ENCODE measurements at regions not wholly inside any gene's neighbourhood (a gene's known extent, or its start where the extent isn't known, plus 50 kb on each side); places are given as distances from the start of the nearest gene placed in this dataset.
"Not testable (repeated sequence)": the region's sequence is repeated elsewhere in the genome, so short reads cannot be mapped to it uniquely, and the experiment has no call there.

- Histone ChIP-seq H3K27me3 (ENCODE audit: low read depth) (no peaks in the 10 kb centered on the region), H3K36me3 (no peaks in the 10 kb centered on the region), H3K9me3 (replicated peaks) (peaks cover 12% of the 10 kb centered on the region), H3K27ac (replicated peaks) (no peak overlapping the region), H3K4me1 (no peaks in the 10 kb centered on the region), H3K4me3 (no peak overlapping the region)
- no peak for TF ChIP-seq CTCF (IDR thresholded peaks at IDR 0.05; ENCODE audit: borderline replicate concordance)
- DNase-seq: no peak
- intact Hi-C loops (cut with micrococcal nuclease): no loop called here
These were observed 220.7 kb downstream of the TACR3 start for GRCh38 chr4:103499094-103499493.

- no peaks in the 10 kb centered on the region for H3K36me3 ChIP-seq
- no peaks in the 10 kb centered on the region for H3K4me1 ChIP-seq
- H3K9me3 ChIP-seq (replicated peaks): peaks cover 12% of the 10 kb centered on the region
- H3K4me3 ChIP-seq: no peak overlapping the region
- intact Hi-C loops (cut with micrococcal nuclease): no loop called here
- no peaks in the 10 kb centered on the region for H3K27me3 ChIP-seq (ENCODE audit: low read depth)
- H3K27ac ChIP-seq (replicated peaks): no peak overlapping the region
- no peak for TF ChIP-seq CTCF (IDR thresholded peaks at IDR 0.05; ENCODE audit: borderline replicate concordance)
- no peak for DNase-seq
These were observed 221.4 kb downstream of the TACR3 start for GRCh38 chr4:103498161-103499070.

GRCh38 chr4:103497692-103498091 lies 222.1 kb downstream of the TACR3 start:
- no peaks in the 10 kb centered on the region for H3K4me1 ChIP-seq
- H3K36me3 ChIP-seq: no peaks in the 10 kb centered on the region
- intact Hi-C loops (cut with micrococcal nuclease): no loop called here
- no peaks in the 10 kb centered on the region for H3K27me3 ChIP-seq (ENCODE audit: low read depth)
- no peak overlapping the region for H3K27ac ChIP-seq (replicated peaks)
- DNase-seq: no peak
- H3K9me3 ChIP-seq (replicated peaks): peaks cover 12% of the 10 kb centered on the region
- no peak overlapping the region for H3K4me3 ChIP-seq
- no peak for TF ChIP-seq CTCF (IDR thresholded peaks at IDR 0.05; ENCODE audit: borderline replicate concordance)

- intact Hi-C loops (cut with micrococcal nuclease): no loop called here
- no peak overlapping the region for H3K4me3 ChIP-seq
These were observed 223.0 kb downstream of the TACR3 start for GRCh38 chr4:103496800-103497199.

GRCh38 chr4:103493450-103494159 lies 226.2 kb downstream of the TACR3 start:
- no peaks in the 10 kb centered on the region for H3K27me3 ChIP-seq (ENCODE audit: low read depth)

More at GRCh38 chr4:103496800-103497199, 223.0 kb downstream of the TACR3 start:
- TF ChIP-seq CTCF (IDR thresholded peaks at IDR 0.05; ENCODE audit: borderline replicate concordance): no peak
- Histone ChIP-seq H3K4me1 (no peaks in the 10 kb centered on the region), H3K27me3 (ENCODE audit: low read depth) (no peaks in the 10 kb centered on the region), H3K27ac (replicated peaks) (no peak overlapping the region), H3K9me3 (replicated peaks) (peaks cover 12% of the 10 kb centered on the region), H3K36me3 (no peaks in the 10 kb centered on the region)
- no peak for DNase-seq

GRCh38 chr4:103485296-103485695 lies 234.5 kb downstream of the TACR3 start:
- H3K4me3 ChIP-seq; H3K4me1 ChIP-seq; H3K27me3 ChIP-seq (ENCODE audit: low read depth); intact Hi-C loops (cut with micrococcal nuclease); H3K9me3 ChIP-seq (replicated peaks); DNase-seq; H3K36me3 ChIP-seq; H3K27ac ChIP-seq (replicated peaks): not testable (repeated sequence)

More at GRCh38 chr4:103493450-103494159, 226.2 kb downstream of the TACR3 start:
- H3K4me1 ChIP-seq: no peaks in the 10 kb centered on the region
- H3K9me3 ChIP-seq (replicated peaks): peaks cover 4% of the 10 kb centered on the region
- H3K27ac ChIP-seq (replicated peaks): no peak overlapping the region
- H3K36me3 ChIP-seq: no peaks in the 10 kb centered on the region
- DNase-seq: no peak
- no peak for TF ChIP-seq CTCF (IDR thresholded peaks at IDR 0.05; ENCODE audit: borderline replicate concordance)
- no peak overlapping the region for H3K4me3 ChIP-seq
- intact Hi-C loops (cut with micrococcal nuclease): no loop called here
